IMR-90 (cell line): ENCODE measurements at regions not wholly inside any gene's neighbourhood (a gene's known extent, or its start where the extent isn't known, plus 50 kb on each side); places are given as distances from the start of the nearest gene placed in this dataset.

Experiments used
- ATAC-seq: fragments of 200-7000 bp; cut with Tn5 transposase; 2 replicates; pipeline ENCODE4 v1.9.1; 2020; ENCODE audit warnings: low read depth, mild to moderate bottlenecking, moderate library complexity
- BruUV-seq: library from RNA; stranded (reverse); fragments of 400-500 nt; replicated peaks from 2 replicates; lab custom pipeline; 2021; lab: Mats Ljungman, UMichigan
- CTCF ChIA-PET: fragments of 300-600 bp; formaldehyde crosslinking; extraction: SDS; loops from one replicate; lab custom pipeline; 2021; ENCODE audit warnings: antibody characterized with exemption; lab: Yijun Ruan, JAX
- POLR2A ChIA-PET: fragments of 300-600 bp; sonication (Branson Sonifier 250); formaldehyde crosslinking; loops from one replicate; lab custom pipeline; 2022; ENCODE audit warnings: antibody characterized with exemption; ENCODE audit not compliant: unreplicated experiment; lab: Charles Lee
- DNase-seq: peaks from one replicate; pipeline ENCODE4 v3.0.0; 2013
- H2AFZ ChIP-seq: replicated peaks from 2 replicates; pipeline ENCODE3; 2013; ENCODE audit warnings: low read length, mild to moderate bottlenecking; ENCODE audit not compliant: poor library complexity
- H2AK5ac ChIP-seq: 2 replicates; pipeline ENCODE4 v1.6.1; 2013; ENCODE audit warnings: low read depth, low read length, inconsistent platforms
- H2AK9ac ChIP-seq: replicated peaks from 2 replicates; pipeline ENCODE3; 2013; ENCODE audit warnings: mild to moderate bottlenecking, low read depth, low read length, moderate library complexity; ENCODE audit not compliant: poor library complexity
- H2BK120ac ChIP-seq: 2 replicates; pipeline ENCODE4 v1.6.1; 2013; ENCODE audit warnings: low read depth, low read length, inconsistent platforms
- H2BK15ac ChIP-seq: 3 replicates; pipeline ENCODE4 v1.6.1; 2013; ENCODE audit warnings: low read depth, low read length, inconsistent platforms
- H2BK20ac ChIP-seq: 2 replicates; pipeline ENCODE4 v1.6.1; 2013; ENCODE audit warnings: low read depth, mild to moderate bottlenecking, inconsistent platforms, low read length, moderate library complexity
- H2BK5ac ChIP-seq: 2 replicates; pipeline ENCODE4 v1.6.1; 2013; ENCODE audit warnings: mild to moderate bottlenecking, low read depth, low read length, inconsistent platforms; ENCODE audit not compliant: poor library complexity, severe bottlenecking
- H3K14ac ChIP-seq: replicated peaks from 2 replicates; pipeline ENCODE4 v1.6.1; 2013; ENCODE audit warnings: low read depth, low read length, inconsistent platforms
- H3K18ac ChIP-seq: 2 replicates; pipeline ENCODE4 v1.6.1; 2013; ENCODE audit warnings: low read depth, low read length, control low read depth
- H3K23ac ChIP-seq: 2 replicates; pipeline ENCODE4 v1.6.1; 2013; ENCODE audit warnings: low read depth, low read length, inconsistent platforms
- H3K27ac ChIP-seq: 2 replicates; pipeline ENCODE4 v1.5.1; 2013; ENCODE audit warnings: mild to moderate bottlenecking, control low read depth, low read length; ENCODE audit not compliant: insufficient read depth
- H3K27me3 ChIP-seq: 2 replicates; pipeline ENCODE4 v1.6.1; 2013; ENCODE audit warnings: low read length; ENCODE audit not compliant: control insufficient read depth, insufficient read depth
- H3K36me3 ChIP-seq: 2 replicates; pipeline ENCODE4 v1.6.1; 2013; ENCODE audit warnings: low read length, mixed read lengths; ENCODE audit not compliant: control insufficient read depth, insufficient read depth
- H3K4ac ChIP-seq: 2 replicates; pipeline ENCODE4 v1.6.1; 2013; ENCODE audit warnings: low read depth, low read length, inconsistent platforms
- H3K4me1 ChIP-seq: 2 replicates; pipeline ENCODE4 v1.6.1; 2013; ENCODE audit warnings: low read length, mixed read lengths; ENCODE audit not compliant: control insufficient read depth, insufficient read depth
- H3K4me2 ChIP-seq: 2 replicates; pipeline ENCODE4 v1.6.1; 2013; ENCODE audit warnings: low read depth, mild to moderate bottlenecking, control low read depth, low read length, moderate library complexity
- H3K4me3 ChIP-seq: 2 replicates; pipeline ENCODE4 v1.5.1; 2013; ENCODE audit warnings: low read depth, mild to moderate bottlenecking, control low read depth, low read length, moderate library complexity; ENCODE audit not compliant: insufficient read depth
- H3K56ac ChIP-seq: 2 replicates; pipeline ENCODE4 v1.6.1; 2013; ENCODE audit warnings: low read length, inconsistent platforms; ENCODE audit not compliant: insufficient read depth; ENCODE audit errors: extremely low read depth
- H3K79me1 ChIP-seq, 2 experiments: 2 replicates each; pipeline ENCODE4 v1.6.1; 2013; ENCODE audit warnings: low read length in 2 of 2, inconsistent platforms in 1 of 2, low read depth in 1 of 2
- H3K9ac ChIP-seq: 2 replicates; pipeline ENCODE4 v1.6.1; 2013; ENCODE audit warnings: low read depth, low read length, control low read depth
- H3K9me1 ChIP-seq: 2 replicates; pipeline ENCODE4 v1.6.1; 2013; ENCODE audit warnings: low read length, inconsistent platforms; ENCODE audit not compliant: insufficient read depth
- H3K9me3 ChIP-seq: 2 replicates; pipeline ENCODE4 v1.6.1; 2013; ENCODE audit warnings: low read length; ENCODE audit not compliant: control insufficient read depth, insufficient read depth
- H4K20me1 ChIP-seq: 2 replicates; pipeline ENCODE4 v1.6.1; 2013; ENCODE audit warnings: low read length, inconsistent platforms; ENCODE audit not compliant: insufficient read depth
- H4K5ac ChIP-seq: 2 replicates; pipeline ENCODE4 v1.6.1; 2013; ENCODE audit warnings: mild to moderate bottlenecking, low read depth, low read length, control low read depth
- H4K8ac ChIP-seq, 2 experiments: 2 replicates each; pipeline ENCODE4 v1.6.1; 2013; ENCODE audit warnings: low read depth in 2 of 2, low read length in 2 of 2, control low read depth in 1 of 2, inconsistent platforms in 1 of 2
- H4K91ac ChIP-seq: 2 replicates; pipeline ENCODE4 v1.6.1; 2013; ENCODE audit warnings: low read depth, low read length, inconsistent platforms; ENCODE audit not compliant: insufficient read depth
- MAFK ChIP-seq: IDR thresholded peaks from 2 replicates; pipeline ENCODE4 v1.6.1; 2012; ENCODE audit warnings: low read depth, low read length, improper control_type of control experiment
- WGBS, 2 experiments: methylation state at CpG; one replicate each; pipeline versions ENCODE4 v1.1.5 to v1.1.7; 2013; ENCODE audit warnings: missing lambda C conversion rate in 2 of 2; ENCODE audit not compliant: insufficient read length in 1 of 2; ENCODE audit errors: extremely low coverage in 2 of 2; 5-methylcytosine and 5-hydroxymethylcytosine counted together
- dilution Hi-C: fragments of 300-500 bp; cut with HindIII; formaldehyde crosslinking; loops from one replicate; pipeline ENCODE4 v1.14.3; 2018; ENCODE audit warnings: low sequenced_read_pairs; ENCODE audit not compliant: unreplicated experiment
- in situ Hi-C: fragments of 300-500 bp; cut with MboI; formaldehyde crosslinking; loops from 3 replicates; pipeline ENCODE4 v1.14.3; 2019; ENCODE audit warnings: low sequenced_read_pairs, inconsistent platforms, mixed read lengths
- intact Hi-C: fragments of 100-400 bp; cut with micrococcal nuclease; formaldehyde crosslinking; loops from 2 replicates; pipeline ENCODE4 v1.10.0; 2022
- TF ChIP-seq, protein P1 (sequence below): conservative IDR thresholded peaks from 2 replicates; pipeline ENCODE4 v1.5.1; 2012; ENCODE audit warnings: mild to moderate bottlenecking, low read depth, low read length, improper control_type of control experiment

DNA sequence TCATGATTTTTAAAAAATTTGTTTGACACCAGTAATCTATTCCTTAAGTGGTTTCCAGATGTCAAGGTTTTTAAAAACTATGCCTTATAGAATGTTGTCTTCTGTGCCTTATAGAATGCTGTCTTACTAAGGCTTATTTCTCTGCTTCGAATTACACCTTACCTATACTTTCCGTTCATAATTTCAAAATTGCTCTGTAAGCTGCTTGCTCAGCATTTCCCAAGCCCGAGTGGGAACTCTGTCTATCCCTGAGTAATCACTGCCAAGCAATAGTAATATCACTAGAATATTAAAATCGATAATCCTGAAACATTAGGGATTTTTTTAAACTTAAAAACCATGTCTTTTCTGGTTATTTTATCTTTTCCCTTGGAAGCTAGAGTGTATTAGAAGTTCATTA lies 376.3 kb downstream of the PIK3R1 start:
- no peak for DNase-seq
- Histone ChIP-seq H4K5ac (no peak overlapping the region), H4K20me1 (no peaks in the 10 kb centered on the region), H2AK9ac (no peak overlapping the region), H3K4me2 (no peak overlapping the region), H3K14ac (no peak overlapping the region), H3K9ac (no peak overlapping the region), H3K23ac (no peak overlapping the region), H2BK120ac (no peak overlapping the region), H3K18ac (no peak overlapping the region), H3K79me1 (no peaks in the 10 kb centered on the region), H3K9me3 (no peaks in the 10 kb centered on the region; the same call in 1 of the 2 replicates), H3K36me3 (no peaks in the 10 kb centered on the region), H3K4me3 (no peak overlapping the region), H2BK20ac (no peak overlapping the region), H2BK5ac (no peak overlapping the region), H2AFZ (no peak overlapping the region), H3K9me1 (no peaks in the 10 kb centered on the region), H3K4ac (no peak overlapping the region), H4K91ac (no peak overlapping the region), H3K27ac (no peak overlapping the region), H3K4me1 (peaks cover 2% of the 10 kb centered on the region; the same call in 1 of the 2 replicates), H4K8ac (no peak overlapping the region), H3K27me3 (no peaks in the 10 kb centered on the region), H2AK5ac (no peak overlapping the region), H2BK15ac (no peak overlapping the region), H3K56ac (no peak overlapping the region)
- no peak for ATAC-seq
- in situ Hi-C loops (no loop called here), dilution Hi-C loops (no loop called here), intact Hi-C loops (no loop called here)
- TF ChIP-seq, protein P1, sequence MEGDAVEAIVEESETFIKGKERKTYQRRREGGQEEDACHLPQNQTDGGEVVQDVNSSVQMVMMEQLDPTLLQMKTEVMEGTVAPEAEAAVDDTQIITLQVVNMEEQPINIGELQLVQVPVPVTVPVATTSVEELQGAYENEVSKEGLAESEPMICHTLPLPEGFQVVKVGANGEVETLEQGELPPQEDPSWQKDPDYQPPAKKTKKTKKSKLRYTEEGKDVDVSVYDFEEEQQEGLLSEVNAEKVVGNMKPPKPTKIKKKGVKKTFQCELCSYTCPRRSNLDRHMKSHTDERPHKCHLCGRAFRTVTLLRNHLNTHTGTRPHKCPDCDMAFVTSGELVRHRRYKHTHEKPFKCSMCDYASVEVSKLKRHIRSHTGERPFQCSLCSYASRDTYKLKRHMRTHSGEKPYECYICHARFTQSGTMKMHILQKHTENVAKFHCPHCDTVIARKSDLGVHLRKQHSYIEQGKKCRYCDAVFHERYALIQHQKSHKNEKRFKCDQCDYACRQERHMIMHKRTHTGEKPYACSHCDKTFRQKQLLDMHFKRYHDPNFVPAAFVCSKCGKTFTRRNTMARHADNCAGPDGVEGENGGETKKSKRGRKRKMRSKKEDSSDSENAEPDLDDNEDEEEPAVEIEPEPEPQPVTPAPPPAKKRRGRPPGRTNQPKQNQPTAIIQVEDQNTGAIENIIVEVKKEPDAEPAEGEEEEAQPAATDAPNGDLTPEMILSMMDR, result no peak
- TF ChIP-seq MAFK, result peak; percentile 53
- WGBS, 2 experiments, result no CpG with 5 or more reads among the region's 4 CpGs
- no TSS peak for BruUV-seq
- ChIA-PET CTCF (no interaction called here), POLR2A (no interaction called here)
